HepG2 (cell line): ENCODE measurements at regions not wholly inside any gene's neighbourhood (a gene's known extent, or its start where the extent isn't known, plus 50 kb on each side); places are given as distances from the start of the nearest gene placed in this dataset.

Experiments used
- ATAC-seq: fragments of 200-7000 bp; cut with Tn5 transposase; 3 replicates; pipeline ENCODE4 v1.9.1; 2020; ENCODE audit warnings: mild to moderate bottlenecking, moderate library complexity
- BruUV-seq: library from RNA; stranded (reverse); fragments of 400-500 nt; replicated peaks from 2 replicates; lab custom pipeline; 2021; lab: Mats Ljungman, UMichigan
- CTCF ChIA-PET: fragments of 300-600 bp; formaldehyde crosslinking; extraction: SDS; loops from one replicate; lab custom pipeline; 2021; ENCODE audit warnings: low total read pairs, inconsistent platforms, low intra/inter-chr PET ratio; lab: Yijun Ruan, JAX
- POLR2A ChIA-PET: fragments of 350-600 bp; sonication (Branson Sonifier 250); formaldehyde crosslinking; loops from one replicate; lab custom pipeline; 2020; ENCODE audit warnings: antibody characterized with exemption, inconsistent platforms; lab: Yijun Ruan, JAX
- DNase-seq: peaks from one replicate; pipeline ENCODE4 v3.0.0-alpha.2; 2015; ENCODE audit warnings: low spot score
- FAIRE-seq: peaks from 3 replicates; lab custom pipeline; 2011; peaks lifted over from hg19 to GRCh38; lab: Jason Lieb, UNC
- H2AFZ ChIP-seq: one replicate; pipeline ENCODE4 v1.6.1; 2011; ENCODE audit warnings: low read length, inconsistent platforms
- H3K27ac ChIP-seq: fragments of 300-600 bp; 3 replicates; pipeline ENCODE4 v1.8.0; 2011; ENCODE audit warnings: mixed run types, mild to moderate bottlenecking, mixed read lengths, low read length, inconsistent platforms; ENCODE audit not compliant: insufficient read depth; ENCODE audit errors: extremely low read length
- H3K27me3 ChIP-seq, 2 experiments: fragments of 200-600 bp in 1 of 2; 2 replicates in 1 of 2; 3 replicates in 1 of 2; pipeline versions ENCODE4 v1.6.0 to v1.8.0; 2011; ENCODE audit warnings: low read length in 2 of 2, mild to moderate bottlenecking in 2 of 2, moderate library complexity in 2 of 2, inconsistent platforms in 1 of 2; ENCODE audit not compliant: insufficient read depth in 2 of 2, control insufficient read depth in 1 of 2
- H3K36me3 ChIP-seq, 2 experiments: fragments of 200-600 bp in 1 of 2; replicated peaks in 1 of 2; 2 replicates in 1 of 2; 3 replicates in 1 of 2; pipeline versions ENCODE4 v1.5.1 to v1.8.0; 2011; ENCODE audit warnings: low read length in 2 of 2, inconsistent platforms in 1 of 2; ENCODE audit not compliant: insufficient read depth in 2 of 2, control insufficient read depth in 1 of 2
- H3K4me1 ChIP-seq: 2 replicates; pipeline ENCODE4 v1.5.1; 2012; ENCODE audit warnings: low read length, inconsistent platforms; ENCODE audit not compliant: insufficient read depth
- H3K4me2 ChIP-seq: 2 replicates; pipeline ENCODE4 v1.6.0; 2011; ENCODE audit warnings: low read depth, low read length, inconsistent platforms
- H3K4me3 ChIP-seq, 3 experiments: fragments of 200-600 bp in 1 of 3; sonication (generic), shearing (Covaris generic) in 1 of 3; replicated peaks in 1 of 3; 2 replicates each; pipeline ENCODE4 v1.5.1; 2011 to 2016; ENCODE audit warnings: low read length in 3 of 3, inconsistent platforms in 2 of 3, low read depth in 2 of 3, mild to moderate bottlenecking in 2 of 3, control low read depth in 1 of 3, mixed read lengths in 1 of 3; ENCODE audit not compliant: insufficient read depth in 1 of 3
- H3K79me2 ChIP-seq: one replicate; pipeline ENCODE4 v1.6.1; 2011; ENCODE audit warnings: low read length, inconsistent platforms; ENCODE audit not compliant: insufficient read depth
- H3K9ac ChIP-seq: 2 replicates; pipeline ENCODE4 v1.6.0; 2011; ENCODE audit warnings: mild to moderate bottlenecking, low read depth, low read length, inconsistent platforms; ENCODE audit not compliant: insufficient read depth
- H3K9me3 ChIP-seq: 2 replicates; pipeline ENCODE4 v1.5.1; 2012; ENCODE audit warnings: mild to moderate bottlenecking, low read length
- H4K20me1 ChIP-seq: 2 replicates; pipeline ENCODE4 v1.6.0; 2011; ENCODE audit warnings: inconsistent platforms, mild to moderate bottlenecking, low read length, moderate library complexity; ENCODE audit not compliant: insufficient read depth
- ARID2 ChIP-seq: sonication (generic); formaldehyde crosslinking; IDR thresholded peaks from 2 replicates; pipeline ENCODE4 v1.8.1; 2022; ENCODE audit warnings: mild to moderate bottlenecking, missing genetic modification reagents, borderline replicate concordance
- ATF1 ChIP-seq: IDR thresholded peaks from 2 replicates; pipeline ENCODE4 v1.6.1; 2016; ENCODE audit warnings: mild to moderate bottlenecking, control low read depth
- GATAD2A ChIP-seq: IDR thresholded peaks from 2 replicates; pipeline ENCODE4 v1.6.1; 2016
- HMG20B ChIP-seq: conservative IDR thresholded peaks from 2 replicates; pipeline ENCODE4 v1.6.1; 2016; ENCODE audit warnings: missing genetic modification reagents, missing compliant biosample characterization
- HOXA9 ChIP-seq: sonication (generic); formaldehyde crosslinking; IDR thresholded peaks from 2 replicates; pipeline ENCODE4 v1.8.1; 2022; ENCODE audit warnings: missing genetic modification reagents, mild to moderate bottlenecking, moderate library complexity, borderline replicate concordance
- KDM6A ChIP-seq: IDR thresholded peaks from 2 replicates; pipeline ENCODE4 v1.6.1; 2016; ENCODE audit warnings: low read depth
- KLF15 ChIP-seq: sonication (generic); formaldehyde crosslinking; IDR thresholded peaks from 2 replicates; pipeline ENCODE4 v1.8.1; 2023; ENCODE audit warnings: borderline replicate concordance, mild to moderate bottlenecking, inconsistent platforms, missing genetic modification reagents, mixed read lengths
- MTA3 ChIP-seq: sonication (generic); formaldehyde crosslinking; IDR thresholded peaks from 2 replicates; pipeline ENCODE4 v1.4.0; 2020; ENCODE audit warnings: missing genetic modification reagents
- PAWR ChIP-seq: sonication (generic); formaldehyde crosslinking; IDR thresholded peaks from 2 replicates; pipeline ENCODE4 v1.4.0; 2020; ENCODE audit warnings: missing genetic modification reagents, mild to moderate bottlenecking, borderline replicate concordance
- TERF1 ChIP-seq: sonication (generic); formaldehyde crosslinking; IDR thresholded peaks from 2 replicates; pipeline ENCODE4 v1.8.0; 2022; ENCODE audit warnings: mild to moderate bottlenecking, missing genetic modification reagents, moderate library complexity
- ZNF280B ChIP-seq: sonication (generic); formaldehyde crosslinking; IDR thresholded peaks from 2 replicates; pipeline ENCODE4 v1.5.0; 2020; ENCODE audit warnings: missing genetic modification reagents, mild to moderate bottlenecking, borderline replicate concordance
- ZNF891 ChIP-seq: sonication (generic); formaldehyde crosslinking; IDR thresholded peaks from 2 replicates; pipeline ENCODE4 v1.5.0; 2020; ENCODE audit warnings: mild to moderate bottlenecking, missing genetic modification reagents
- ZSCAN20 ChIP-seq: sonication (generic); formaldehyde crosslinking; IDR thresholded peaks from 2 replicates; pipeline ENCODE4 v1.4.0; 2020; ENCODE audit warnings: missing genetic modification reagents, mild to moderate bottlenecking, borderline replicate concordance
- WGBS: methylation state at CpG from one replicate; pipeline ENCODE4 v1.1.6; 2017; ENCODE audit warnings: low lambda C conversion rate; 5-methylcytosine and 5-hydroxymethylcytosine counted together
- in situ Hi-C: cut with HindIII; loops from 2 replicates; pipeline ENCODE4 v1.10.0; 2017; ENCODE audit warnings: low pct_unique_long_range_greater_than_20kb; ENCODE audit not compliant: extremely low pct_ligation_motif_present
- intact Hi-C: fragments of 100-400 bp; cut with micrococcal nuclease; formaldehyde crosslinking; loops from one replicate; pipeline ENCODE4 v1.10.0; 2022; ENCODE audit not compliant: unreplicated experiment
- TF ChIP-seq, protein P1 (sequence below): sonication (generic); formaldehyde crosslinking; IDR thresholded peaks from 2 replicates; pipeline ENCODE4 v1.8.0; 2022; ENCODE audit warnings: missing genetic modification reagents, mild to moderate bottlenecking, moderate library complexity, borderline replicate concordance

DNA sequence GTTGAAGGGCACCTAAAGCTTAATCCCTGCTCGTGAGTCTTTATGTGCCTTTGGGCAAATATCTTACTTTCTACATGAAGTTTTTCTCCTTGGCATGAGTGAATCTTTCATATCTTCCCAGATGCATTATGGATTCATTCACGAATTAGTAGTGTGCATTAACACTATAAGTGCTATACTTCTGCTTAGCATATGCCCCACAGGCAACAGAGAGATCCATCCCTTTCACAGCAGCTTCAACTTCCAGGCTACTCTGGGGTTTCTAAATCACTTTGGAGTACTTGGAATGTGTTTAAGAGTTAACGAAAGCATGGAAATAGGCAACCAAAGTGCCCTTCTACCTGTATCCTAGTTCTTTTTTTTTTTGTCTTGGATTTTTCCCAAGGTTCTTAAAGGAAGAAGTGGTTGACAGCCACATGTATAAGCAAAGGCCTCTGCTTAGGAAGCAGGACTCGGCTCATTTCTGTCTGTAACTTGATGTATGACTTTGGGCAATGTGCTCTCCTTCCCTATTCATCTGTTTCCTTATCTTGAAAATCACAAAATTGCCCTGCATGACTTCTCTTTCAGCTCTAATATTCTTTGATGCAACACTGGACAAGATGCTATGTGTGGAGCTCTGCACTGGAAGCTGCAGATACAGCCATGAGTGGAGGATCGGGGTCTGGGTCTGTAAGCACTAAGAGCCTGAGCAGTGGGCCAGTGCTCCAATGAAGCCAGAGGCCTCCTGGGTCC is 54.5 kb upstream of the ME3 start:
- no peak overlapping the region for H3K27ac ChIP-seq
- no peak for FAIRE-seq
- no peak overlapping the region for H3K9ac ChIP-seq
- WGBS: 3% methylated on average over 5 of the region's 5 CpGs
- peaks cover 0 to 3% of the 10 kb centered on the region in 2 experiments; a peak in 2 of 5 replicates for H3K27me3 ChIP-seq
- CTCF ChIA-PET: no interaction called here
- H2AFZ ChIP-seq: no peak overlapping the region
- no peak for TF ChIP-seq ZSCAN20 (CRISPR knock-in tag)
- no peak for TF ChIP-seq ZNF280B (CRISPR knock-in tag)
- no peak for TF ChIP-seq KLF15 (CRISPR knock-in tag)
- no peak for TF ChIP-seq PAWR (CRISPR knock-in tag)
- no peak for TF ChIP-seq ARID2 (CRISPR knock-in tag)
- TF ChIP-seq, protein P1, sequence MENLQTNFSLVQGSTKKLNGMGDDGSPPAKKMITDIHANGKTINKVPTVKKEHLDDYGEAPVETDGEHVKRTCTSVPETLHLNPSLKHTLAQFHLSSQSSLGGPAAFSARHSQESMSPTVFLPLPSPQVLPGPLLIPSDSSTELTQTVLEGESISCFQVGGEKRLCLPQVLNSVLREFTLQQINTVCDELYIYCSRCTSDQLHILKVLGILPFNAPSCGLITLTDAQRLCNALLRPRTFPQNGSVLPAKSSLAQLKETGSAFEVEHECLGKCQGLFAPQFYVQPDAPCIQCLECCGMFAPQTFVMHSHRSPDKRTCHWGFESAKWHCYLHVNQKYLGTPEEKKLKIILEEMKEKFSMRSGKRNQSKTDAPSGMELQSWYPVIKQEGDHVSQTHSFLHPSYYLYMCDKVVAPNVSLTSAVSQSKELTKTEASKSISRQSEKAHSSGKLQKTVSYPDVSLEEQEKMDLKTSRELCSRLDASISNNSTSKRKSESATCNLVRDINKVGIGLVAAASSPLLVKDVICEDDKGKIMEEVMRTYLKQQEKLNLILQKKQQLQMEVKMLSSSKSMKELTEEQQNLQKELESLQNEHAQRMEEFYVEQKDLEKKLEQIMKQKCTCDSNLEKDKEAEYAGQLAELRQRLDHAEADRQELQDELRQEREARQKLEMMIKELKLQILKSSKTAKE (CRISPR knock-in tag): no peak
- no peak for TF ChIP-seq MTA3 (CRISPR knock-in tag)
- TF ChIP-seq GATAD2A (CRISPR knock-in tag): no peak
- TF ChIP-seq KDM6A: no peak
- no peak for TF ChIP-seq ATF1 (CRISPR knock-in tag)
- no peak for TF ChIP-seq ZNF891 (CRISPR knock-in tag)
- TF ChIP-seq TERF1 (CRISPR knock-in tag): no peak
- TF ChIP-seq HMG20B: no peak
- TF ChIP-seq HOXA9 (CRISPR knock-in tag): no peak
- DNase-seq: no peak
- H3K4me2 ChIP-seq: no peak overlapping the region
- no peaks in the 10 kb centered on the region for H3K36me3 ChIP-seq
- H3K79me2 ChIP-seq: no peaks in the 10 kb centered on the region
- H3K9me3 ChIP-seq: no peaks in the 10 kb centered on the region
- intact Hi-C loops: no loop called here
- in situ Hi-C loops: no loop called here
- no peak for ATAC-seq
- POLR2A ChIA-PET: no interaction called here
- no peak overlapping the region for H3K4me3 ChIP-seq
- no TSS peak for BruUV-seq
- H4K20me1 ChIP-seq: no peaks in the 10 kb centered on the region
- H3K4me1 ChIP-seq: no peaks in the 10 kb centered on the region
